ENCODE measurements at regions not wholly inside any gene's neighbourhood (a gene's known extent, or its start where the extent isn't known, plus 50 kb on each side); places are given as distances from the start of the nearest gene placed in this dataset.

DNA sequence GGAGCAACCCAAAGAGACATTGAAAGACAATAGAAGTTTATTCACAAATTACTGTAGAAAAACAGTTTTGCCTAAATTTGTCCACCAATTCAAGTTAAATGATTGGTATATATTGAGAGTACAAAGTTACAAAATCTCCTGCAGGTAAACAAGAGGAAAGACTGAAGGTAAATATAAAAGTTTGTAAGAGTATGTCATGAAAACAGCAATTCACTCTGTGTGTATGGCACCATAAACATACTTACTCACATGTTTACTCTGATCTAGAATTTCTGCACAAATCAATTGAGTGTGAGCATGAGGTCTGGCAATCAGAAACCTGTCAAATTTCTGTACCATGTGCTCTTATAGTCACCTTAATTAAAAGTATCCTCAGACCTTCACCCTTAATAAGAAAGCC, 800.9 kb upstream of the MBL2 start:
- TF ChIP-seq, protein P1, sequence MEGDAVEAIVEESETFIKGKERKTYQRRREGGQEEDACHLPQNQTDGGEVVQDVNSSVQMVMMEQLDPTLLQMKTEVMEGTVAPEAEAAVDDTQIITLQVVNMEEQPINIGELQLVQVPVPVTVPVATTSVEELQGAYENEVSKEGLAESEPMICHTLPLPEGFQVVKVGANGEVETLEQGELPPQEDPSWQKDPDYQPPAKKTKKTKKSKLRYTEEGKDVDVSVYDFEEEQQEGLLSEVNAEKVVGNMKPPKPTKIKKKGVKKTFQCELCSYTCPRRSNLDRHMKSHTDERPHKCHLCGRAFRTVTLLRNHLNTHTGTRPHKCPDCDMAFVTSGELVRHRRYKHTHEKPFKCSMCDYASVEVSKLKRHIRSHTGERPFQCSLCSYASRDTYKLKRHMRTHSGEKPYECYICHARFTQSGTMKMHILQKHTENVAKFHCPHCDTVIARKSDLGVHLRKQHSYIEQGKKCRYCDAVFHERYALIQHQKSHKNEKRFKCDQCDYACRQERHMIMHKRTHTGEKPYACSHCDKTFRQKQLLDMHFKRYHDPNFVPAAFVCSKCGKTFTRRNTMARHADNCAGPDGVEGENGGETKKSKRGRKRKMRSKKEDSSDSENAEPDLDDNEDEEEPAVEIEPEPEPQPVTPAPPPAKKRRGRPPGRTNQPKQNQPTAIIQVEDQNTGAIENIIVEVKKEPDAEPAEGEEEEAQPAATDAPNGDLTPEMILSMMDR (IDR thresholded peaks at IDR 0.05) = no peak
- no peak overlapping the region for H3K4me3 Mint-ChIP-seq
- no peak overlapping the region for H2AFZ ChIP-seq (ENCODE audit: insufficient read depth, low read depth, low read length, poor library complexity, severe bottlenecking)
- intact Hi-C loops (cut with micrococcal nuclease) = no loop called here
- no peak for DNase-seq
- no peaks in the 10 kb centered on the region for H3K4me1 Mint-ChIP-seq
- H3K36me3 Mint-ChIP-seq = no peaks in the 10 kb centered on the region
- H3K27ac ChIP-seq (ENCODE audit: low read depth in 1 of 2, low read length in 2 of 2) = no peak overlapping the region
- no peak overlapping the region for H3K4me2 ChIP-seq (replicated peaks; ENCODE audit: extremely low read depth, low read length, poor library complexity, severe bottlenecking)
- H3K9me3 ChIP-seq (replicated peaks in 1 of 2; ENCODE audit: control insufficient read depth in 1 of 2, insufficient read depth in 1 of 2, low read length in 2 of 2) = peaks cover 0 to 4% of the 10 kb centered on the region in 2 donors
- no peak overlapping the region for H3K27ac Mint-ChIP-seq
- H3K79me2 ChIP-seq (ENCODE audit: insufficient read depth, low read length) = no peaks in the 10 kb centered on the region
- H3K9me3 Mint-ChIP-seq = peaks cover 0 to 7% (median 4%) of the 10 kb centered on the region in 7 donors
- H3K27me3 Mint-ChIP-seq (ENCODE audit: low read depth in 3 of 3) = no peaks in the 10 kb centered on the region
- H3K9ac ChIP-seq (ENCODE audit: insufficient read depth, low read length, poor library complexity, severe bottlenecking) = no peak overlapping the region
- H3K36me3 ChIP-seq (replicated peaks in 1 of 2; ENCODE audit: control insufficient read depth in 1 of 2, insufficient read depth in 2 of 2, low read length in 2 of 2) = no peaks in the 10 kb centered on the region
- H3K4me1 ChIP-seq (ENCODE audit: control insufficient read depth in 1 of 2, insufficient read depth in 2 of 2, low read length in 2 of 2) = no peaks in the 10 kb centered on the region
- H3K4me3 ChIP-seq (replicated peaks in 1 of 3; ENCODE audit: low read depth in 2 of 3, low read length in 3 of 3) = no peak overlapping the region
- H3K27me3 ChIP-seq (ENCODE audit: control insufficient read depth in 2 of 2, insufficient read depth in 2 of 2, low read length in 2 of 2) = no peaks in the 10 kb centered on the region
- H4K20me1 ChIP-seq (ENCODE audit: insufficient read depth, low read length) = no peaks in the 10 kb centered on the region

DNA sequence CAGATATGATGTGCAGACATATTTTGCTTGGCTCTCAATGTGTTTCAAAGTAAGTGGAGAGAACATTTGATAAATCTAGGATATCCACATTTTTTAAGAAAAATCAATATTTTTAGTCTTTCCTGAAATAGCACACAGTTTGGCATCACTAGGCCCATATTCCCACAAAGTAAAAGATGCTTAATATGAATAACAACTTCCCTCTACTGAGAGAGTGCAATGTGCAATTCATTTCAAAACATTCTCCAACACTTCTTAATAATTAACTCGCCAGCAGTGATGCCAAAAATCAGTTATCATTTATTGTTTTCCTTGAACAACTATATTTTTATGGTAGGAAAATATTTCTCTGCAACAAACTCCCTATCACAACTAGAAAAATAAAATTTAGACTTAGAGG, 800.2 kb upstream of the MBL2 start:
- Mint-ChIP-seq H3K9me3 (peaks cover 0 to 7% (median 4%) of the 10 kb centered on the region in 7 donors), H3K27me3 (ENCODE audit: low read depth in 3 of 3) (no peaks in the 10 kb centered on the region)

More for the DNA sequence above, 800.2 kb upstream of the MBL2 start:
- Histone ChIP-seq H3K4me2 (replicated peaks; ENCODE audit: extremely low read depth, low read length, poor library complexity, severe bottlenecking) (no peak overlapping the region), H2AFZ (ENCODE audit: insufficient read depth, low read depth, low read length, poor library complexity, severe bottlenecking) (no peak overlapping the region), H3K79me2 (ENCODE audit: insufficient read depth, low read length) (no peaks in the 10 kb centered on the region), H3K27ac (ENCODE audit: low read depth in 1 of 2, low read length in 2 of 2) (no peak overlapping the region), H3K27me3 (ENCODE audit: control insufficient read depth in 2 of 2, insufficient read depth in 2 of 2, low read length in 2 of 2) (no peaks in the 10 kb centered on the region), H3K4me3 (replicated peaks in 1 of 3; ENCODE audit: low read depth in 2 of 3, low read length in 3 of 3) (no peak overlapping the region), H3K36me3 (replicated peaks in 1 of 2; ENCODE audit: control insufficient read depth in 1 of 2, insufficient read depth in 2 of 2, low read length in 2 of 2) (no peaks in the 10 kb centered on the region), H3K9me3 (replicated peaks in 1 of 2; ENCODE audit: control insufficient read depth in 1 of 2, insufficient read depth in 1 of 2, low read length in 2 of 2) (peaks cover 0 to 4% of the 10 kb centered on the region in 2 donors), H3K4me1 (ENCODE audit: control insufficient read depth in 1 of 2, insufficient read depth in 2 of 2, low read length in 2 of 2) (no peaks in the 10 kb centered on the region), H4K20me1 (ENCODE audit: insufficient read depth, low read length) (no peaks in the 10 kb centered on the region), H3K9ac (ENCODE audit: insufficient read depth, low read length, poor library complexity, severe bottlenecking) (no peak overlapping the region)
- Mint-ChIP-seq H3K4me3 (no peak overlapping the region), H3K4me1 (no peaks in the 10 kb centered on the region), H3K36me3 (no peaks in the 10 kb centered on the region), H3K27ac (no peak overlapping the region)
- no peak for DNase-seq
- WGBS (ENCODE audit: insufficient coverage) = no CpG with 5 or more reads among the region's 1 CpG
- TF ChIP-seq, protein P1 (IDR thresholded peaks at IDR 0.05) = no peak
- intact Hi-C loops (cut with micrococcal nuclease) = no loop called here
